Loucy (cell line): ENCODE measurements at regions not wholly inside any gene's neighbourhood (a gene's known extent, or its start where the extent isn't known, plus 50 kb on each side); places are given as distances from the start of the nearest gene placed in this dataset.

Experiments used
- H2AFZ ChIP-seq: fragments of 200-600 bp; sonication (generic); 2 replicates; pipeline ENCODE4 v1.6.0; 2016; ENCODE audit warnings: antibody characterized with exemption, mild to moderate bottlenecking, low read length, moderate library complexity
- H3F3A ChIP-seq: fragments of 200-600 bp; 2 replicates; pipeline ENCODE4 v1.6.0; 2016; ENCODE audit warnings: antibody characterized with exemption, low read depth, mild to moderate bottlenecking
- H3K27me3 ChIP-seq: fragments of 200-600 bp; sonication (generic); 2 replicates; pipeline ENCODE4 v1.6.1; 2014; ENCODE audit warnings: low read length, mild to moderate bottlenecking; ENCODE audit not compliant: insufficient read depth, poor library complexity, severe bottlenecking
- H3K36me3 ChIP-seq: fragments of 200-600 bp; sonication (generic); 2 replicates; pipeline ENCODE4 v1.6.1; 2016; ENCODE audit warnings: low read length; ENCODE audit not compliant: insufficient read depth
- H3K4me1 ChIP-seq: fragments of 200-600 bp; sonication (generic); 2 replicates; pipeline ENCODE4 v1.5.1; 2014; ENCODE audit warnings: low read length, mild to moderate bottlenecking; ENCODE audit not compliant: insufficient read depth, poor library complexity, severe bottlenecking
- H3K4me2 ChIP-seq: fragments of 200-600 bp; sonication (generic); 2 replicates; pipeline ENCODE4 v1.6.0; 2014; ENCODE audit warnings: antibody characterized with exemption, low read length, low read depth, mild to moderate bottlenecking; ENCODE audit not compliant: poor library complexity, severe bottlenecking
- H3K4me3 ChIP-seq: fragments of 200-600 bp; sonication (generic); 2 replicates; pipeline ENCODE4 v1.5.1; 2014; ENCODE audit warnings: low read length, mild to moderate bottlenecking, mixed read lengths; ENCODE audit not compliant: poor library complexity, severe bottlenecking
- H3K79me2 ChIP-seq: fragments of 200-600 bp; sonication (generic); 2 replicates; pipeline ENCODE4 v1.6.1; 2014; ENCODE audit warnings: low read length; ENCODE audit not compliant: insufficient read depth
- H3K9ac ChIP-seq: fragments of 200-600 bp; sonication (generic); 2 replicates; pipeline ENCODE4 v1.6.0; 2014; ENCODE audit warnings: mild to moderate bottlenecking, low read depth, low read length, moderate library complexity; ENCODE audit not compliant: poor library complexity, severe bottlenecking
- H3K9me2 ChIP-seq: fragments of 200-600 bp; sonication (generic); replicated peaks from 2 replicates; pipeline ENCODE4 v1.6.1; 2016; ENCODE audit warnings: low read depth, low read length, mixed read lengths
- H3K9me3 ChIP-seq: fragments of 200-600 bp; sonication (generic); 2 replicates; pipeline ENCODE4 v1.6.1; 2014; ENCODE audit warnings: mild to moderate bottlenecking, antibody characterized with exemption, low read length, low read depth; ENCODE audit not compliant: insufficient read depth
- H4K20me1 ChIP-seq: fragments of 200-600 bp; sonication (generic); 2 replicates; pipeline ENCODE4 v1.6.0; 2014; ENCODE audit warnings: antibody characterized with exemption, low read length, mild to moderate bottlenecking; ENCODE audit not compliant: insufficient read depth, poor library complexity, severe bottlenecking
- CTCF ChIP-seq: fragments of 200-600 bp; sonication (generic); conservative IDR thresholded peaks from 2 replicates; pipeline ENCODE4 v1.5.1; 2014; ENCODE audit warnings: mild to moderate bottlenecking, antibody characterized with exemption, low read length
- EZH2phosphoT487 ChIP-seq: fragments of 200-600 bp; IDR thresholded peaks from 2 replicates; pipeline ENCODE4 v1.6.1; 2018; ENCODE audit warnings: antibody characterized with exemption, mild to moderate bottlenecking, moderate library complexity, borderline replicate concordance

GRCh38 chr3:80767604-80768003 lies 993.8 kb downstream of the GBE1 start:
- no peak overlapping the region for H3K4me2 ChIP-seq

GRCh38 chr3:80754969-80755368 lies 987.2 kb upstream of the ROBO1 start:
- Histone ChIP-seq H3K9ac (no peak overlapping the region), H3K27me3 (no peaks in the 10 kb centered on the region), H3K36me3 (no peaks in the 10 kb centered on the region), H2AFZ (no peak overlapping the region), H3F3A (no peaks in the 10 kb centered on the region), H3K9me3 (no peaks in the 10 kb centered on the region), H3K4me2 (no peak overlapping the region), H3K4me3 (no peak overlapping the region), H3K79me2 (no peaks in the 10 kb centered on the region), H3K9me2 (no peaks in the 10 kb centered on the region), H3K4me1 (no peaks in the 10 kb centered on the region), H4K20me1 (no peaks in the 10 kb centered on the region)
- no peak for TF ChIP-seq CTCF
- TF ChIP-seq EZH2phosphoT487: no peak

More at GRCh38 chr3:80767604-80768003, 993.8 kb downstream of the GBE1 start:
- no peak overlapping the region for H3K9ac ChIP-seq
- TF ChIP-seq CTCF (no peak), EZH2phosphoT487 (no peak)
- no peaks in the 10 kb centered on the region for H3K27me3 ChIP-seq
- H3K9me2 ChIP-seq: no peaks in the 10 kb centered on the region
- no peaks in the 10 kb centered on the region for H3K79me2 ChIP-seq
- no peaks in the 10 kb centered on the region for H4K20me1 ChIP-seq
- H3K36me3 ChIP-seq: no peaks in the 10 kb centered on the region
- no peaks in the 10 kb centered on the region for H3F3A ChIP-seq
- no peaks in the 10 kb centered on the region for H3K9me3 ChIP-seq
- H3K4me1 ChIP-seq: no peaks in the 10 kb centered on the region
- no peak overlapping the region for H2AFZ ChIP-seq
- H3K4me3 ChIP-seq: no peak overlapping the region

GRCh38 chr3:80753021-80753420 lies 985.2 kb upstream of the ROBO1 start:
- Histone ChIP-seq H4K20me1 (no peaks in the 10 kb centered on the region), H3K4me1 (no peaks in the 10 kb centered on the region), H3K4me3 (no peak overlapping the region), H3K9me3 (no peaks in the 10 kb centered on the region), H3F3A (no peaks in the 10 kb centered on the region), H3K9ac (no peak overlapping the region), H3K79me2 (no peaks in the 10 kb centered on the region), H3K9me2 (no peaks in the 10 kb centered on the region), H3K4me2 (no peak overlapping the region), H3K36me3 (no peaks in the 10 kb centered on the region), H2AFZ (no peak overlapping the region), H3K27me3 (no peaks in the 10 kb centered on the region)
- TF ChIP-seq CTCF (no peak), EZH2phosphoT487 (no peak)
